ENCODE measurements at regions not wholly inside any gene's neighbourhood (a gene's known extent, or its start where the extent isn't known, plus 50 kb on each side); places are given as distances from the start of the nearest gene placed in this dataset.

DNA sequence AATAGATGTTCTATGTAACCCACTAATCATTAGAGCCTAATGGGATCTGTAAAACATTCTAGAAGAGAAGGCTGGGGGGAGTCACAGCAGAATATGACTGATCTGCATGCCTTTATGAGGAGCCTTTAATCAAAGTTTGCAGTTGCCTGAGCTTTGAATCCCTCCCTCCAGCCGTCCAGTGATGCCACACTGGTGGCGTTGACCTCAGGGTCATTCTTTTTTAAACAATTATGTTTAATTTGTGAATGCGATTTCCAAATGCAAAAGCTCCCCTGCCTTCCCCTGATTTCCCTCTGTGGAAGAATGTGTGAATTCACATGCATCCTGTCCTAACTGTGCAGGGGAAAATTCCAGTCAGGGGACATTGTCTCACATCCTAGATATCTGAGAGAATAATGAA is 199.7 kb upstream of the GPR101 start:
- H3K4me1 ChIP-seq (ENCODE audit: insufficient read depth, low read length) = no peaks in the 10 kb centered on the region
- no peak overlapping the region for H2AFZ ChIP-seq (ENCODE audit: low read length)
- TF ChIP-seq, protein P1, sequence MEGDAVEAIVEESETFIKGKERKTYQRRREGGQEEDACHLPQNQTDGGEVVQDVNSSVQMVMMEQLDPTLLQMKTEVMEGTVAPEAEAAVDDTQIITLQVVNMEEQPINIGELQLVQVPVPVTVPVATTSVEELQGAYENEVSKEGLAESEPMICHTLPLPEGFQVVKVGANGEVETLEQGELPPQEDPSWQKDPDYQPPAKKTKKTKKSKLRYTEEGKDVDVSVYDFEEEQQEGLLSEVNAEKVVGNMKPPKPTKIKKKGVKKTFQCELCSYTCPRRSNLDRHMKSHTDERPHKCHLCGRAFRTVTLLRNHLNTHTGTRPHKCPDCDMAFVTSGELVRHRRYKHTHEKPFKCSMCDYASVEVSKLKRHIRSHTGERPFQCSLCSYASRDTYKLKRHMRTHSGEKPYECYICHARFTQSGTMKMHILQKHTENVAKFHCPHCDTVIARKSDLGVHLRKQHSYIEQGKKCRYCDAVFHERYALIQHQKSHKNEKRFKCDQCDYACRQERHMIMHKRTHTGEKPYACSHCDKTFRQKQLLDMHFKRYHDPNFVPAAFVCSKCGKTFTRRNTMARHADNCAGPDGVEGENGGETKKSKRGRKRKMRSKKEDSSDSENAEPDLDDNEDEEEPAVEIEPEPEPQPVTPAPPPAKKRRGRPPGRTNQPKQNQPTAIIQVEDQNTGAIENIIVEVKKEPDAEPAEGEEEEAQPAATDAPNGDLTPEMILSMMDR (IDR thresholded peaks at IDR 0.05; ENCODE audit: extremely low read depth, low read depth, low read length) = no peak
- no peak overlapping the region for H3K27ac ChIP-seq (ENCODE audit: low read depth, low read length)
- no peaks in the 10 kb centered on the region for H3K9me3 ChIP-seq (ENCODE audit: low read depth, low read length)
- H3K4me2 ChIP-seq (ENCODE audit: insufficient read depth, low read length) = no peak overlapping the region
- H3K27me3 ChIP-seq (ENCODE audit: insufficient read depth, low read length) = no peaks in the 10 kb centered on the region
- no peak overlapping the region for H3K4me3 ChIP-seq (ENCODE audit: insufficient read depth, low read length)
- H4K20me1 ChIP-seq (ENCODE audit: insufficient read depth, low read length) = no peaks in the 10 kb centered on the region
- no peak for DNase-seq (ENCODE audit: insufficient read length, low spot score, missing footprints)
- no peaks in the 10 kb centered on the region for H3K36me3 ChIP-seq (ENCODE audit: insufficient read depth, low read length)
- H3K79me2 ChIP-seq (ENCODE audit: insufficient read depth, low read length) = no peaks in the 10 kb centered on the region

DNA sequence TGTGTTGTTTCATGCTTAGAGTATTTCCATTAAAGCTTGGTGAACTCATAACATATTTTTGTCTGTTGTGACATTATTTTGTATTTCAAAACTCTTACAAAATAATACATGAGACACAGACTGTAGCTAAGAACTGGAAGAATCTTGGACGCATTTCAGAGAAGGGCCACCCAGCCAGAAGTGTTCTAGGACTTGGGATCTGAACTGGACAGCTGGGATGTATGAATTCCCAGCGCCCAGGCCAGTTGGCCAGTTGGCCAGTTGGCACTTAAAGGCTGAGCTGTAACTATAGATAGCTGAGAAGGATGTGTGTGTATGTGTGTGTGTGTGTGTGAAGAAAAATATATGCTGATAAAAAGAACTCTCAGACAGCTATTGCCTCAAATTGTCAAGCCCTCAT is 193.4 kb upstream of the GPR101 start:
- no peak overlapping the region for H3K27ac ChIP-seq (ENCODE audit: low read depth, low read length)
- no peak overlapping the region for H2AFZ ChIP-seq (ENCODE audit: low read length)
- H3K9me3 ChIP-seq (ENCODE audit: low read depth, low read length) = no peaks in the 10 kb centered on the region
- no peaks in the 10 kb centered on the region for H3K27me3 ChIP-seq (ENCODE audit: insufficient read depth, low read length)
- TF ChIP-seq, protein P1 (IDR thresholded peaks at IDR 0.05; ENCODE audit: extremely low read depth, low read depth, low read length) = no peak
- no peaks in the 10 kb centered on the region for H3K36me3 ChIP-seq (ENCODE audit: insufficient read depth, low read length)
- H4K20me1 ChIP-seq (ENCODE audit: insufficient read depth, low read length) = no peaks in the 10 kb centered on the region
- no peak for DNase-seq (ENCODE audit: insufficient read length, low spot score, missing footprints)
- no peak overlapping the region for H3K4me3 ChIP-seq (ENCODE audit: insufficient read depth, low read length)
- H3K4me2 ChIP-seq (ENCODE audit: insufficient read depth, low read length) = no peak overlapping the region
- no peaks in the 10 kb centered on the region for H3K79me2 ChIP-seq (ENCODE audit: insufficient read depth, low read length)
- H3K4me1 ChIP-seq (ENCODE audit: insufficient read depth, low read length) = no peaks in the 10 kb centered on the region

DNA sequence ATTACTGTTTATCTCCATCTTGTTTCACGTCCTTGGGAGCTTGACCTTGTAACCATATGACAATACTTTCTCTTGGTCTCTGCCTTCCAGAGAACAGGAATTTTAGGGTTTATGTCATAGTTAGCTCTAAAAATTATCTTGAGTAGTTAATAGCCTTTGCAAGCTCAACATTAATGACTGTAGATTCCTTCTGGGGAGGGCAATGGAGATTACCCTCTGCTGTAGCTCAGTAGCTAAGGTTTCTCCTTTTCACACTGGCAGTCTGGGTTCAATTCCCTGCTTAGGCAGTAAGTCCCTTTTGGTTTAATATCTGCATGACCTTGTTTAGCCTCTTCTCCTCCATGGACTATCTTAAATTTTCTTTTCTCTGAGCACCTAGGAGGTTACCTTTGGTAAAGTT is 181.7 kb upstream of the GPR101 start:
- Histone ChIP-seq H3K79me2 (ENCODE audit: insufficient read depth, low read length) (no peaks in the 10 kb centered on the region), H2AFZ (ENCODE audit: low read length) (no peak overlapping the region), H3K4me2 (ENCODE audit: insufficient read depth, low read length) (no peak overlapping the region), H3K27me3 (ENCODE audit: insufficient read depth, low read length) (no peaks in the 10 kb centered on the region), H3K4me1 (ENCODE audit: insufficient read depth, low read length) (no peaks in the 10 kb centered on the region), H3K9me3 (ENCODE audit: low read depth, low read length) (no peaks in the 10 kb centered on the region), H4K20me1 (ENCODE audit: insufficient read depth, low read length) (no peaks in the 10 kb centered on the region), H3K36me3 (ENCODE audit: insufficient read depth, low read length) (no peaks in the 10 kb centered on the region), H3K27ac (ENCODE audit: low read depth, low read length) (no peak overlapping the region), H3K4me3 (ENCODE audit: insufficient read depth, low read length) (no peak overlapping the region)
- no peak for DNase-seq (ENCODE audit: insufficient read length, low spot score, missing footprints)
- TF ChIP-seq, protein P1 (IDR thresholded peaks at IDR 0.05; ENCODE audit: extremely low read depth, low read depth, low read length) = no peak

DNA sequence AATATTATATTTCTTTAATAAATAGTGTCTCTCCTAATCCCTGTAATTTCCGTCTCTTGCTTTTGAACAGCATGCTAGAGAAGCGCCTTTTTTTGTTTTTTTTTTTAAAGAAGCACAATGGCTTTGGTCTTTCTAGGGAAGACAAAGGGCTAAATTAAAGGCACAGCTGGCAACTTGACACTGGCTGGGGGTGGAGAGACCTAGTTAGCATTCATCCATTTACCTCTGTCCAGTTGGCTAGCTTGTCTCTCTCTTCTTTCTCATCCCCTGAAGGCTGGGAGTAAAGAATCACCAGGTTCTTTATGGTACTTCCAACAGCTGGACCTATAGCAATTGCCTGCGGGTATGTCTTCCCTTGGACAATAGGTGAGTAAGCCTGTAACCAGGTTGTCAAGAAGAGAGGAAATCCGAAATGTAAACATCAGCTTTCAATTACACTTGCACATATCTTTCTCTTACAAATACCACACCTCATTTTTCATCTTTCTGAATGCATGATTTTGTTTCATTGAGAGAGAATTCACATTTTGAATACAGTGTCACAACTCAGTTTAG is 178.4 kb upstream of the GPR101 start:
- no peaks in the 10 kb centered on the region for H3K4me1 ChIP-seq (ENCODE audit: insufficient read depth, low read length)
- no peak overlapping the region for H3K27ac ChIP-seq (ENCODE audit: low read depth, low read length)
- no peak overlapping the region for H3K4me3 ChIP-seq (ENCODE audit: insufficient read depth, low read length)
- no peaks in the 10 kb centered on the region for H3K27me3 ChIP-seq (ENCODE audit: insufficient read depth, low read length)
- H3K36me3 ChIP-seq (ENCODE audit: insufficient read depth, low read length) = no peaks in the 10 kb centered on the region
- H4K20me1 ChIP-seq (ENCODE audit: insufficient read depth, low read length) = no peaks in the 10 kb centered on the region
- DNase-seq (ENCODE audit: insufficient read length, low spot score, missing footprints) = no peak
- no peaks in the 10 kb centered on the region for H3K9me3 ChIP-seq (ENCODE audit: low read depth, low read length)
- no peak overlapping the region for H2AFZ ChIP-seq (ENCODE audit: low read length)
- no peak overlapping the region for H3K4me2 ChIP-seq (ENCODE audit: insufficient read depth, low read length)
- no peaks in the 10 kb centered on the region for H3K79me2 ChIP-seq (ENCODE audit: insufficient read depth, low read length)
- TF ChIP-seq, protein P1 (IDR thresholded peaks at IDR 0.05; ENCODE audit: extremely low read depth, low read depth, low read length) = no peak

Data from osteoblast (primary cell).